Erythroblast (primary cell): ENCODE measurements at regions not wholly inside any gene's neighbourhood (a gene's known extent, or its start where the extent isn't known, plus 50 kb on each side); places are given as distances from the start of the nearest gene placed in this dataset.

Experiments
- GATA1 ChIP-seq: IDR thresholded peaks from 2 replicates; pipeline ENCODE4 v1.6.1; 2011; ENCODE audit warnings: low read depth, mild to moderate bottlenecking, control low read depth, low read length, moderate library complexity
- POLR2A ChIP-seq: IDR thresholded peaks from 2 replicates; pipeline ENCODE4 v1.6.1; 2011; ENCODE audit warnings: mild to moderate bottlenecking, low read length

DNA sequence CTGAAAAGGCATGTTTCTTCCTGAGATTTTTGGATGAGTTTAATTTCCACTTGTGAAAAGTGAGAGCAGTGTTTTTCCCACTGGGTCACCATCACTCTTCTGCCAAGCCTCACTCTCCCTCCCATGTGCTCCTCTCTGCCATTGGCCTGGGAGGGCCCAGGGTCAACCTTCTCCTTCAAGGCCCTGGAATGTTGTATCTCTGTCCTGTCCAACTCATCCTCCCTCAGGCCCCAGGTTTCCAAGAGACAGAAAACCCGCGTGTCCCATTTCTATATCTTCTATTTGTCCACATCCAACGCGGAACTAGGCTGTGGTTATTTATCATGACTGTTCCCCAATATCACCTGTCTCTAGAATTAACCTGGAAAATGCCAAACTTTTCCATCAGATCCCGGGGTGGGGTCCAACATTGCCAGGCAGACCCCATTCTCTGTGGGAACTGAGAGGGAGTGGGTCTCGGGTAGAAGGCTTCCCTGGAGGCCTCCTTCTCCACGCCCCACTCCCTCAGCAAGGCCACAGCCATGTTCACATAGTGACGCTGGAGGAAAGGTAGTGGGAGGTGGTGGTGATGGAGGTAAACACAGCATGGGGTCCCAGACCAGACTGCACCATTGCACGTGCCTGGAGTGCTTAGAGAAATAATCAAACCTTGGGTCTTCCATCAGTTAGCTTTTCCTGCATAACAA is 173.5 kb downstream of the SCP2D1 start:
- no peak for TF ChIP-seq POLR2A
- TF ChIP-seq GATA1, result no peak
